Suprapubic skin (tissue), 4 donors: ENCODE measurements at regions not wholly inside any gene's neighbourhood (a gene's known extent, or its start where the extent isn't known, plus 50 kb on each side); places are given as distances from the start of the nearest gene placed in this dataset.

ENCODE experiments used
- DNase-seq, 2 donors: peaks; one replicate each; pipeline ENCODE4 v3.0.0-alpha.2; 2019; ENCODE audit warnings: low spot score in 2 of 2
- H3K27ac ChIP-seq: fragments of 200-600 bp; sonication (generic); one replicate; pipeline ENCODE4 v1.5.1; 2019
- H3K27me3 ChIP-seq: fragments of 200-600 bp; sonication (generic); one replicate; pipeline ENCODE4 v1.5.1; 2019
- H3K36me3 ChIP-seq: fragments of 200-600 bp; sonication (generic); one replicate; pipeline ENCODE4 v1.5.1; 2019
- H3K4me1 ChIP-seq: fragments of 200-600 bp; sonication (generic); one replicate; pipeline ENCODE4 v1.5.1; 2019
- H3K4me3 ChIP-seq: fragments of 200-600 bp; sonication (generic); one replicate; pipeline ENCODE4 v1.5.1; 2019; ENCODE audit warnings: mild to moderate bottlenecking
- H3K9me3 ChIP-seq: fragments of 200-600 bp; sonication (generic); one replicate; pipeline ENCODE4 v1.5.1; 2019
- EP300 ChIP-seq: sonication (generic); formaldehyde crosslinking; IDR thresholded peaks from one replicate; pipeline ENCODE4 v1.6.1; 2017; ENCODE audit warnings: antibody characterized with exemption
- POLR2A ChIP-seq, 2 donors: fragments of 450-650 bp; IDR thresholded peaks; one replicate each; pipeline ENCODE4 v1.6.1; 2017; ENCODE audit warnings: antibody characterized with exemption in 2 of 2, mild to moderate bottlenecking in 2 of 2, moderate library complexity in 2 of 2
- POLR2AphosphoS5 ChIP-seq, 3 donors: sonication (generic); formaldehyde crosslinking; IDR thresholded peaks; one replicate each; pipeline ENCODE4 v1.6.1; 2017; ENCODE audit warnings: antibody characterized with exemption in 3 of 3
- WGBS: methylation state at CpG from one replicate; pipeline ENCODE4 v1.1.5; 2018; 5-methylcytosine and 5-hydroxymethylcytosine counted together
- TF ChIP-seq, protein P1 (sequence below), 2 donors: fragments of 200-600 bp in 1 of 2; fragments of 450-650 bp in 1 of 2; sonication (generic) in 1 of 2; IDR thresholded peaks; one replicate each; pipeline ENCODE4 v1.5.1; 2016 to 2019; ENCODE audit warnings: antibody characterized with exemption in 2 of 2, mild to moderate bottlenecking in 1 of 2, moderate library complexity in 1 of 2

DNA sequence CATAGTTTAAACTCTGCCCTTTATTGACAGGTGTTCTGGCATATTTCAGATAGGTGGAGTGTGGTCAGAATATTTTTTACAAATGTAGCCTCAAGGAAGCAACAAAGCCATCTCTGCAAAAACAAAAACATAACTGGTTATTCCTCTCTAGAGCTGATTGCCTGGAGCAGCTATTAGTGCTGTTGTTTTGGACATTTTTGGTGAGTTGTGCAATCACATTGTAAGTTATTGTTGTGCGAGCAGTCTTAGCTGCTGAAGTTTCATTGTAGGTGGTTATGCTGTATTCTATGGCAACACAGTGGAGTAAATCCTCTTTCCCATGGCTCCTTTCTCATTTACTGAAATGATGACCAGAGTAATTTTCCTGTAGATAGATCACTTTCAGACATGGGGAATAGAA, 1413.0 kb downstream of the PCDH7 start:
- H3K36me3 ChIP-seq = no peaks in the 10 kb centered on the region
- TF ChIP-seq POLR2A (IDR thresholded peaks at IDR 0.05) (no peak), EP300 (no peak), POLR2AphosphoS5 (IDR thresholded peaks at IDR 0.05) (no peak)
- TF ChIP-seq, protein P1, sequence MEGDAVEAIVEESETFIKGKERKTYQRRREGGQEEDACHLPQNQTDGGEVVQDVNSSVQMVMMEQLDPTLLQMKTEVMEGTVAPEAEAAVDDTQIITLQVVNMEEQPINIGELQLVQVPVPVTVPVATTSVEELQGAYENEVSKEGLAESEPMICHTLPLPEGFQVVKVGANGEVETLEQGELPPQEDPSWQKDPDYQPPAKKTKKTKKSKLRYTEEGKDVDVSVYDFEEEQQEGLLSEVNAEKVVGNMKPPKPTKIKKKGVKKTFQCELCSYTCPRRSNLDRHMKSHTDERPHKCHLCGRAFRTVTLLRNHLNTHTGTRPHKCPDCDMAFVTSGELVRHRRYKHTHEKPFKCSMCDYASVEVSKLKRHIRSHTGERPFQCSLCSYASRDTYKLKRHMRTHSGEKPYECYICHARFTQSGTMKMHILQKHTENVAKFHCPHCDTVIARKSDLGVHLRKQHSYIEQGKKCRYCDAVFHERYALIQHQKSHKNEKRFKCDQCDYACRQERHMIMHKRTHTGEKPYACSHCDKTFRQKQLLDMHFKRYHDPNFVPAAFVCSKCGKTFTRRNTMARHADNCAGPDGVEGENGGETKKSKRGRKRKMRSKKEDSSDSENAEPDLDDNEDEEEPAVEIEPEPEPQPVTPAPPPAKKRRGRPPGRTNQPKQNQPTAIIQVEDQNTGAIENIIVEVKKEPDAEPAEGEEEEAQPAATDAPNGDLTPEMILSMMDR (IDR thresholded peaks at IDR 0.05) = no peak
- no peak for DNase-seq
- no peak overlapping the region for H3K27ac ChIP-seq
- no peaks in the 10 kb centered on the region for H3K4me1 ChIP-seq
- no peaks in the 10 kb centered on the region for H3K27me3 ChIP-seq
- no peak overlapping the region for H3K4me3 ChIP-seq
- WGBS = 58% methylated on average over 1 of the region's 1 CpG
- H3K9me3 ChIP-seq = no peaks in the 10 kb centered on the region

DNA sequence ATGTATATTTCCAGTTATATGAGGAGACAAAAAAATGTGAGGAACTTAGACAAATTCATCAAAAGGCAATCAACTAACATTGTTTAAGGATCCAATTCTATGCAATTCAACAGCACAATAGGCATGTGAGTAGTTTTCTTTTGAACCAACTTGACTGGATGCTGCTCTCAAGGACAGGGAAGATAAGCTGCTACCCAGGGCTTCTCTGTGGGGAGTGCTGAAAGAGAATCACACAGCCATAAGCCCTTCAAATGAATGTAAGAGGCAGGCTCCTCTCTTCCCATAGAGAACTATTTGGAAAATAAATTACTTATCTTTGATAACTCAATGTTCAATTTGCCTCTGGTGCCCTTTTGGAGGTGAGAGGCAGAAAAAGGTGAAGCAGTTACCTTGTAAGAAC, 1413.6 kb downstream of the PCDH7 start:
- H3K27me3 ChIP-seq = no peaks in the 10 kb centered on the region
- H3K4me1 ChIP-seq = no peaks in the 10 kb centered on the region
- H3K9me3 ChIP-seq = no peaks in the 10 kb centered on the region
- TF ChIP-seq, protein P1 (IDR thresholded peaks at IDR 0.05) = no peak
- TF ChIP-seq EP300 (no peak), POLR2AphosphoS5 (IDR thresholded peaks at IDR 0.05) (no peak), POLR2A (IDR thresholded peaks at IDR 0.05) (no peak)
- H3K27ac ChIP-seq = no peak overlapping the region
- no peak for DNase-seq
- no peak overlapping the region for H3K4me3 ChIP-seq
- no peaks in the 10 kb centered on the region for H3K36me3 ChIP-seq

DNA sequence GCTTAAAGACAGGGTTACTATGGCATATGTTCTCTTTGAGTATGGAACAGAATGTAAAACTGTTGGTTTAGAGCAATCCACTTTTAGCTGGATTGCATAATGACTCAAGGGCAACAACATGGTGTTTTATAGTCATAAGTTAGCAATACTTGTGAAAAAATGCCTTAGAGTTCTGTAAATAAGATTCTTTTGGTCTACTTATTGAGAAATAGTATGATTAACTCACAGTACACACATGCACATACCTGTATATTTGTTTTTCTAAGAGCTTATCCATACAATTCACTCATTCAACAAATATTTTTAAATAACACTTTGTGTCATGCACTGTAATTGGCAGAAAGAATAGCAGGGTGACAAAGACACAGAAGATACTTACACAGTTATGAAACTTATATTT, 1415.5 kb downstream of the PCDH7 start:
- H3K9me3 ChIP-seq = no peaks in the 10 kb centered on the region
- H3K4me3 ChIP-seq = no peak overlapping the region
- no peak for DNase-seq
- no peaks in the 10 kb centered on the region for H3K27me3 ChIP-seq
- no peaks in the 10 kb centered on the region for H3K36me3 ChIP-seq
- no peak overlapping the region for H3K27ac ChIP-seq
- TF ChIP-seq POLR2A (IDR thresholded peaks at IDR 0.05) = no peak
- TF ChIP-seq POLR2AphosphoS5 (IDR thresholded peaks at IDR 0.05) = no peak
- TF ChIP-seq, protein P1 (IDR thresholded peaks at IDR 0.05) = no peak
- TF ChIP-seq EP300 = no peak
- no peaks in the 10 kb centered on the region for H3K4me1 ChIP-seq

DNA sequence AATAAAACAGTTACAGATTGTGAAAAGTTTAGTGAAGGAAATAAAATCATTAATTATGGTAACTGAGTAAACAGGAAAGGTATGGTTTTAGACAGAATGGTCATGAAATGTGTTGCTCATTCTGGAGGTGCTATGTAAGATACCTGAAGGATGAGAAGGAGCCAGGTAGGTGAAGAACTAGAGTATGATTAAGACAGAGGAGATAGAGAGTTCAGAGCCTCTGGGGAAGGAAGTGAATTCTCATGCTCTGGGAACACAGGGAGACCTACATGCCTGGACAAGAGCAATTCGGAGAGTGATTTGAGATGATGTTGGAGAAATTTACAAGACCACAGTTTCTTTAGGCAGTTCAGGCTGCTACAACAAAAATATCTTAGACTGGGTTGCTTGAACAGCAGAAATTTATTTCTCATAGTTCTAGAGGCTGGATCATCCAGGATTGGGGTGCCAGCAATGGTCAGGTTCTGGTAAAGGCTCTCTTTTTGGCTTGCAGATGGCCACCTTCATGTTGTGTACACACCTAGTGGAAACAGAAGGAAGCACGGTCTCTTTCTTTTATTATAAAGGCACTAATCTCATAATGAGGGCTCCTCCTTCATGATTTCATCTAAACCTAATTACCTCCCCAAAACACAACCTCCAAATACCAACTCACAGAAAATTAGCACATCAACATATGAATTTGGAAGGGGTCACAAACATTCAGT, 1416.1 kb downstream of the PCDH7 start:
- TF ChIP-seq, protein P1 (IDR thresholded peaks at IDR 0.05) = no peak
- TF ChIP-seq POLR2A (IDR thresholded peaks at IDR 0.05) (no peak), EP300 (no peak), POLR2AphosphoS5 (IDR thresholded peaks at IDR 0.05) (no peak)
- no peak overlapping the region for H3K27ac ChIP-seq
- no peaks in the 10 kb centered on the region for H3K9me3 ChIP-seq
- H3K4me1 ChIP-seq = no peaks in the 10 kb centered on the region
- no peaks in the 10 kb centered on the region for H3K27me3 ChIP-seq
- no peaks in the 10 kb centered on the region for H3K36me3 ChIP-seq
- WGBS = 70% methylated on average over 2 of the region's 2 CpGs
- no peak overlapping the region for H3K4me3 ChIP-seq
- DNase-seq = no peak

DNA sequence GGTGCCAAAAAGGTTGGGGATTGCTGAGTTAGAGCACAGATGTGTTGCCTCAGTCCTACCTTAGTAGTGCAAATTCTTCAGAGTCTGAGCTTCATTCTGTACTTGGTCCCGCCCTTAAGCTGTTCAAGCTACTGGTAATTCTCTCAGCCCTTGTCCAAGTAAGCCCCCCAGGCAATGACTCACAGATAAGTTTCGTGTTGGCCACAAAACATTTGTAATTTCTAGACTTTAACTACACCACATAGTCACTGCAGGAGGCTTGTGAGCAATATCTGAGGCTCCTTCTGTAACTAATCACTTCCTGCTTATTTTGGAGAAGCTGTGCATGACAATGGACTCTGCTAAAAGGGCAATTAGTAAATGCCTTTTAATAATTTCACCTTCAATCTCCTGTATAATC, 1420.5 kb downstream of the PCDH7 start:
- no peaks in the 10 kb centered on the region for H3K36me3 ChIP-seq
- WGBS = 48% methylated on average over 2 of the region's 2 CpGs
- TF ChIP-seq EP300 = no peak
- no peak for TF ChIP-seq POLR2A (IDR thresholded peaks at IDR 0.05)
- no peak for TF ChIP-seq POLR2AphosphoS5 (IDR thresholded peaks at IDR 0.05)
- H3K27me3 ChIP-seq = no peaks in the 10 kb centered on the region
- DNase-seq = no peak
- H3K9me3 ChIP-seq = no peaks in the 10 kb centered on the region
- H3K27ac ChIP-seq = no peak overlapping the region
- H3K4me1 ChIP-seq = no peaks in the 10 kb centered on the region
- H3K4me3 ChIP-seq = no peak overlapping the region

DNA sequence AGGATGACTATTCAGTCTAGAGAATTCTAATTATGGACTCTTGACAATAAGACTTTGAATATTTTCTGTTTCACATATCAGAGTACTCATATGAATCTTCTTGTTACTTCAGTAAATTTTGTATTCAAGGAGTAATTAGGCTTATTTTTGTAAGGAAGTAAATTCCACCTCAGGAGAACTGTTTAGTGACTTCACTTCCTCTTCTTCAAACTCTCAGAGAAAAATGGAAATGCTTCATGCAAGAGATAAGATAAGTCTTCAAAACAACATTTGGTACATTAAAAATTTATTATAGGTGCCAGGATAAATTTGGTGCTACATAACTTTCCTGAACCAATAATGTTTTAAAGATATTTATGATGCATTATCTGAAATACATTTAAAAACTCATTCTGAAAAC, 1421.9 kb downstream of the PCDH7 start:
- Histone ChIP-seq H3K4me1 (no peaks in the 10 kb centered on the region), H3K4me3 (no peak overlapping the region), H3K9me3 (no peaks in the 10 kb centered on the region), H3K36me3 (no peaks in the 10 kb centered on the region), H3K27ac (no peak overlapping the region), H3K27me3 (no peaks in the 10 kb centered on the region)
- DNase-seq = no peak
- TF ChIP-seq POLR2A (IDR thresholded peaks at IDR 0.05) = no peak
- TF ChIP-seq POLR2AphosphoS5 (IDR thresholded peaks at IDR 0.05) = no peak
- TF ChIP-seq EP300 = no peak
- TF ChIP-seq, protein P1 (IDR thresholded peaks at IDR 0.05) = no peak
